H9 (cell line): ENCODE measurements at regions not wholly inside any gene's neighbourhood (a gene's known extent, or its start where the extent isn't known, plus 50 kb on each side); places are given as distances from the start of the nearest gene placed in this dataset.

Experiments
- DNase-seq: peaks from one replicate; pipeline ENCODE4 v3.0.0-alpha.2; 2017
- H2AFZ ChIP-seq: one replicate; pipeline ENCODE4 v1.6.1; 2013; ENCODE audit warnings: mild to moderate bottlenecking, low read length, control low read depth, moderate library complexity
- H2AK5ac ChIP-seq: 2 replicates; pipeline ENCODE4 v1.6.1; 2013; ENCODE audit warnings: low read length, control low read depth, mixed read lengths; ENCODE audit not compliant: insufficient read length
- H2BK120ac ChIP-seq: one replicate; pipeline ENCODE4 v1.6.1; 2013; ENCODE audit warnings: low read depth, mild to moderate bottlenecking, low read length, control low read depth, inconsistent platforms; ENCODE audit not compliant: poor library complexity, severe bottlenecking
- H2BK12ac ChIP-seq: 2 replicates; pipeline ENCODE4 v1.6.1; 2013; ENCODE audit warnings: low read length, control low read depth, mixed read lengths, low read depth; ENCODE audit not compliant: insufficient read length
- H2BK15ac ChIP-seq: 2 replicates; pipeline ENCODE4 v1.6.1; 2013; ENCODE audit warnings: low read depth, low read length, control low read depth
- H2BK20ac ChIP-seq: one replicate; pipeline ENCODE4 v1.6.1; 2013; ENCODE audit warnings: low read depth, mild to moderate bottlenecking, low read length, control low read depth, inconsistent platforms; ENCODE audit not compliant: poor library complexity, severe bottlenecking
- H2BK5ac ChIP-seq: 2 replicates; pipeline ENCODE4 v1.6.1; 2013; ENCODE audit warnings: low read length, control low read depth, mixed read lengths; ENCODE audit not compliant: insufficient read length
- H3K14ac ChIP-seq: 2 replicates; pipeline ENCODE4 v1.6.1; 2013; ENCODE audit warnings: low read length, control low read depth; ENCODE audit not compliant: insufficient read depth
- H3K18ac ChIP-seq: 2 replicates; pipeline ENCODE4 v1.6.1; 2013; ENCODE audit warnings: low read depth, mild to moderate bottlenecking, mixed read lengths, low read length, control low read depth; ENCODE audit not compliant: insufficient read length
- H3K23ac ChIP-seq: 2 replicates; pipeline ENCODE4 v1.6.1; 2013; ENCODE audit warnings: low read length, control low read depth, mixed read lengths, low read depth; ENCODE audit not compliant: insufficient read length
- H3K23me2 ChIP-seq: 2 replicates; pipeline ENCODE4 v1.6.1; 2013; ENCODE audit warnings: low read depth, mild to moderate bottlenecking, mixed read lengths, low read length, control low read depth; ENCODE audit not compliant: insufficient read length, poor library complexity, severe bottlenecking
- H3K27ac ChIP-seq: 2 replicates; pipeline ENCODE4 v1.5.1; 2013; ENCODE audit warnings: low read length, control low read depth, mixed read lengths, low read depth; ENCODE audit not compliant: insufficient read length
- H3K27me3 ChIP-seq: 2 replicates; pipeline ENCODE4 v1.6.1; 2013; ENCODE audit warnings: low read length, control low read depth, inconsistent platforms; ENCODE audit not compliant: insufficient read depth
- H3K4ac ChIP-seq: 2 replicates; pipeline ENCODE4 v1.6.1; 2013; ENCODE audit warnings: low read depth, mild to moderate bottlenecking, control low read depth, inconsistent platforms, low read length, moderate library complexity
- H3K4me1 ChIP-seq: 2 replicates; pipeline ENCODE4 v1.6.1; 2013; ENCODE audit warnings: low read length, control low read depth, inconsistent platforms; ENCODE audit not compliant: insufficient read depth
- H3K4me2 ChIP-seq: 2 replicates; pipeline ENCODE4 v1.6.1; 2013; ENCODE audit warnings: low read length, control low read depth, mixed read lengths; ENCODE audit not compliant: insufficient read length, insufficient read depth
- H3K56ac ChIP-seq: 2 replicates; pipeline ENCODE4 v1.6.1; 2013; ENCODE audit warnings: low read depth, mild to moderate bottlenecking, mixed read lengths, low read length, control low read depth; ENCODE audit not compliant: insufficient read length
- H3K79me1 ChIP-seq: 2 replicates; pipeline ENCODE4 v1.6.1; 2013; ENCODE audit warnings: low read depth, mild to moderate bottlenecking, moderate library complexity, low read length, control low read depth, inconsistent platforms; ENCODE audit not compliant: insufficient read depth, poor library complexity, severe bottlenecking
- H3K79me2 ChIP-seq: 2 replicates; pipeline ENCODE4 v1.6.1; 2013; ENCODE audit warnings: low read length, control low read depth, inconsistent platforms; ENCODE audit not compliant: insufficient read depth
- H3K9ac ChIP-seq: 2 replicates; pipeline ENCODE4 v1.6.1; 2013; ENCODE audit warnings: low read length, control low read depth, mixed read lengths; ENCODE audit not compliant: insufficient read length; ENCODE audit errors: extremely low read depth
- H3K9me3 ChIP-seq: one replicate; pipeline ENCODE4 v1.6.1; 2013; ENCODE audit warnings: low read depth, low read length, inconsistent platforms; ENCODE audit not compliant: control insufficient read depth
- H3T11ph ChIP-seq: one replicate; pipeline ENCODE4 v1.6.1; 2013; ENCODE audit warnings: mild to moderate bottlenecking, low read length, control low read depth, inconsistent platforms
- H4K20me1 ChIP-seq: one replicate; pipeline ENCODE4 v1.6.1; 2013; ENCODE audit not compliant: control insufficient read depth, insufficient read length, insufficient read depth
- H4K5ac ChIP-seq: 2 replicates; pipeline ENCODE4 v1.6.1; 2013; ENCODE audit warnings: low read depth, mild to moderate bottlenecking, mixed read lengths, low read length, control low read depth; ENCODE audit not compliant: insufficient read length
- H4K8ac ChIP-seq: replicated peaks from 2 replicates; pipeline ENCODE4 v1.6.1; 2013; ENCODE audit warnings: low read length, control low read depth, mixed read lengths, low read depth; ENCODE audit not compliant: insufficient read length
- H4K91ac ChIP-seq: 2 replicates; pipeline ENCODE4 v1.6.1; 2013; ENCODE audit warnings: low read depth, mild to moderate bottlenecking, moderate library complexity, mixed read lengths, low read length, control low read depth; ENCODE audit not compliant: insufficient read length
- H3K27ac Mint-ChIP-seq, 3 experiments: 2 replicates in 2 of 3; 3 replicates in 1 of 3; pipeline ENCODE4 v1.8.0; 2020 to 2021; ENCODE audit warnings: mixed read lengths in 3 of 3, mild to moderate bottlenecking in 1 of 3, moderate library complexity in 1 of 3
- H3K27me3 Mint-ChIP-seq: 2 replicates; pipeline ENCODE4 v1.8.0; 2021; ENCODE audit warnings: low read depth, mild to moderate bottlenecking, moderate library complexity, mixed read lengths
- H3K36me3 Mint-ChIP-seq, 3 experiments: 2 replicates in 2 of 3; 3 replicates in 1 of 3; pipeline ENCODE4 v1.8.0; 2020 to 2021; ENCODE audit warnings: low read depth in 3 of 3, mixed read lengths in 3 of 3; ENCODE audit not compliant: insufficient read depth in 1 of 3
- H3K4me1 Mint-ChIP-seq, 2 experiments: 2 replicates each; pipeline ENCODE4 v1.8.0; 2020; ENCODE audit warnings: mixed read lengths in 2 of 2
- H3K4me3 Mint-ChIP-seq, 2 experiments: 2 replicates in 1 of 2; 3 replicates in 1 of 2; pipeline ENCODE4 v1.8.0; 2020 to 2021; ENCODE audit warnings: mild to moderate bottlenecking in 2 of 2, mixed read lengths in 2 of 2, moderate library complexity in 1 of 2
- H3K9me3 Mint-ChIP-seq, 2 experiments: 2 replicates in 1 of 2; 3 replicates in 1 of 2; pipeline ENCODE4 v1.8.0; 2020; ENCODE audit warnings: mild to moderate bottlenecking in 2 of 2, mixed read lengths in 2 of 2, moderate library complexity in 1 of 2
- CTCF ChIP-seq: fragments of 200-600 bp; sonication (generic); conservative IDR thresholded peaks from 3 replicates; pipeline ENCODE4 v1.8.0; 2021; ENCODE audit warnings: antibody characterized with exemption, mild to moderate bottlenecking
- WGBS: extraction: QIAGEN DNeasy Blood & Tissue Kit; methylation state at CpG from one replicate; pipeline ENCODE4 v1.1.7; 2013; ENCODE audit warnings: missing lambda C conversion rate, low lambda C conversion rate, mixed read lengths; ENCODE audit not compliant: insufficient read length; ENCODE audit errors: extremely low coverage; 5-methylcytosine and 5-hydroxymethylcytosine counted together

- H4K5ac ChIP-seq = no peak overlapping the region
- no peak overlapping the region for H4K8ac ChIP-seq
- no peak overlapping the region for H2BK12ac ChIP-seq
- no peaks in the 10 kb centered on the region for H3K79me1 ChIP-seq
- no peak overlapping the region for H3K14ac ChIP-seq
- Mint-ChIP-seq H3K4me1 (peaks cover 0 to 4% of the 10 kb centered on the region in 2 experiments; a peak in 2 of 4 replicates), H3K27me3 (peaks cover 15% of the 10 kb centered on the region), H3K4me3 (no peak overlapping the region), H3K36me3 (peaks cover 0 to 6% (median 4%) of the 10 kb centered on the region in 3 experiments; a peak in 2 of 7 replicates), H3K27ac (no peak overlapping the region), H3K9me3 (peaks cover under 1 to 77% of the 10 kb centered on the region in 2 experiments; a peak in 3 of 5 replicates)
- no peak overlapping the region for H3K23ac ChIP-seq
- H4K91ac ChIP-seq = no peak overlapping the region
- no peak overlapping the region for H2AK5ac ChIP-seq
- no peak for TF ChIP-seq CTCF
- no peaks in the 10 kb centered on the region for H3K23me2 ChIP-seq
- H3K9me3 ChIP-seq = no peaks in the 10 kb centered on the region
- H3K9ac ChIP-seq = no peak overlapping the region
- no CpG with 5 or more reads among the region's 3 CpGs for WGBS
- H3K56ac ChIP-seq = no peak overlapping the region
- H2BK5ac ChIP-seq = no peak overlapping the region
- H2BK15ac ChIP-seq = no peak overlapping the region
- no peak overlapping the region for H3K27ac ChIP-seq
- H2AFZ ChIP-seq = no peak overlapping the region
- H3K27me3 ChIP-seq = no peaks in the 10 kb centered on the region
- no peak overlapping the region for H3T11ph ChIP-seq
- H3K4ac ChIP-seq = no peak overlapping the region
- no peak overlapping the region for H2BK20ac ChIP-seq
- H3K4me2 ChIP-seq = no peak overlapping the region
- H3K18ac ChIP-seq = no peak overlapping the region
- H2BK120ac ChIP-seq = no peak overlapping the region
- DNase-seq = no peak
- H3K4me1 ChIP-seq = no peaks in the 10 kb centered on the region
- H3K79me2 ChIP-seq = no peaks in the 10 kb centered on the region; the same call in 1 of the 2 replicates
- H4K20me1 ChIP-seq = no peaks in the 10 kb centered on the region
Measured at GRCh38 chr22:47853750-47854149, 1091.3 kb downstream of the TBC1D22A start.
